Parathyroid adenoma (tissue), 2 donors: ENCODE measurements at regions not wholly inside any gene's neighbourhood (a gene's known extent, or its start where the extent isn't known, plus 50 kb on each side); places are given as distances from the start of the nearest gene placed in this dataset.

ENCODE experiments used
- H2AFZ ChIP-seq: fragments of 300-600 bp; sonication (generic); one replicate; pipeline ENCODE4 v1.7.0; 2017; ENCODE audit warnings: antibody characterized with exemption, mild to moderate bottlenecking
- H3K27ac ChIP-seq: fragments of 300-600 bp; sonication (generic); one replicate; pipeline ENCODE4 v1.7.0; 2017
- H3K27me3 ChIP-seq: fragments of 300-600 bp; sonication (generic); one replicate; pipeline ENCODE4 v1.7.0; 2017; ENCODE audit warnings: low read length; ENCODE audit not compliant: control insufficient read depth, insufficient read depth
- H3K36me3 ChIP-seq: fragments of 300-600 bp; sonication (generic); one replicate; pipeline ENCODE4 v1.7.0; 2017; ENCODE audit warnings: low read length; ENCODE audit not compliant: control insufficient read depth, insufficient read depth
- H3K4me1 ChIP-seq: fragments of 300-600 bp; sonication (generic); one replicate; pipeline ENCODE4 v1.7.0; 2017; ENCODE audit warnings: control low read depth
- H3K4me2 ChIP-seq: fragments of 300-600 bp; sonication (generic); one replicate; pipeline ENCODE4 v1.7.0; 2017; ENCODE audit warnings: low read length
- H3K4me3 ChIP-seq: fragments of 300-600 bp; sonication (generic); one replicate; pipeline ENCODE4 v1.7.0; 2017; ENCODE audit warnings: low read depth, low read length
- H3K79me2 ChIP-seq: fragments of 300-600 bp; sonication (generic); one replicate; pipeline ENCODE4 v1.7.0; 2017; ENCODE audit warnings: control low read depth
- H3K9ac ChIP-seq: fragments of 300-600 bp; sonication (generic); one replicate; pipeline ENCODE4 v1.7.0; 2017; ENCODE audit warnings: mild to moderate bottlenecking
- H3K9me3 ChIP-seq: fragments of 300-600 bp; sonication (generic); one replicate; pipeline ENCODE4 v1.7.0; 2017; ENCODE audit warnings: low read length; ENCODE audit not compliant: control insufficient read depth
- TF ChIP-seq, protein P1 (sequence below): fragments of 300-600 bp; sonication (generic); IDR thresholded peaks from one replicate; pipeline ENCODE4 v1.7.0; 2017; ENCODE audit warnings: antibody characterized with exemption, mild to moderate bottlenecking
- donor health status: primary hyperparathyroidism.

DNA sequence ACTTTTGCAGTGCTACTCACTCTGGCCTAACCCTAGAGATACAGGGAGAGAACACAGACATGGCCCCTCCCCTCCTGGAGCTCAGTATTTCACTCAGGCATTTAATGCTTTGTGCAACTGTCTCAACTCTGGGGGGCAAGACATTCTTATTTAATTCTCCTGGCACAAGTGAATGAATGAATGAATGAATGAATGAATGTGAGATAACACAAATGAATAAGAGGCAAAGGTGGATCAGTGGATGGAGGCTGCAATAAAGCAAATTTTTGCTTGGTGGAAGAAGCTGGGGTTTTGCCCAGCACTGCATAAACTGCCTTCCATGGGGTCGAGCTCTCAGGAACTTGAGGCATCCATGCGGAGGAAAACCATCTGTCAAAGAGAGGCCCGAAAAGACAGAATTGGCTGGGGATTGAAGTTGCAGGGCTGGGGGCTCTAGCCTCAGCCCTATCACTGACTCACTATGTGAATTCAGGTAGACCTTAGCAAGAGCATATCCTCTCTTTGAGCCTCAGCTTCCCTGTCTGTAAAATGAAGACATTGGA is 441.4 kb upstream of the ZMIZ1 start:
- Histone ChIP-seq H3K9ac (no peak overlapping the region), H3K4me3 (no peak overlapping the region), H3K4me1 (no peaks in the 10 kb centered on the region), H3K9me3 (no peaks in the 10 kb centered on the region), H3K27me3 (no peaks in the 10 kb centered on the region), H3K27ac (no peak overlapping the region), H3K36me3 (no peaks in the 10 kb centered on the region), H3K79me2 (no peaks in the 10 kb centered on the region), H2AFZ (no peak overlapping the region), H3K4me2 (no peak overlapping the region)
- TF ChIP-seq, protein P1, sequence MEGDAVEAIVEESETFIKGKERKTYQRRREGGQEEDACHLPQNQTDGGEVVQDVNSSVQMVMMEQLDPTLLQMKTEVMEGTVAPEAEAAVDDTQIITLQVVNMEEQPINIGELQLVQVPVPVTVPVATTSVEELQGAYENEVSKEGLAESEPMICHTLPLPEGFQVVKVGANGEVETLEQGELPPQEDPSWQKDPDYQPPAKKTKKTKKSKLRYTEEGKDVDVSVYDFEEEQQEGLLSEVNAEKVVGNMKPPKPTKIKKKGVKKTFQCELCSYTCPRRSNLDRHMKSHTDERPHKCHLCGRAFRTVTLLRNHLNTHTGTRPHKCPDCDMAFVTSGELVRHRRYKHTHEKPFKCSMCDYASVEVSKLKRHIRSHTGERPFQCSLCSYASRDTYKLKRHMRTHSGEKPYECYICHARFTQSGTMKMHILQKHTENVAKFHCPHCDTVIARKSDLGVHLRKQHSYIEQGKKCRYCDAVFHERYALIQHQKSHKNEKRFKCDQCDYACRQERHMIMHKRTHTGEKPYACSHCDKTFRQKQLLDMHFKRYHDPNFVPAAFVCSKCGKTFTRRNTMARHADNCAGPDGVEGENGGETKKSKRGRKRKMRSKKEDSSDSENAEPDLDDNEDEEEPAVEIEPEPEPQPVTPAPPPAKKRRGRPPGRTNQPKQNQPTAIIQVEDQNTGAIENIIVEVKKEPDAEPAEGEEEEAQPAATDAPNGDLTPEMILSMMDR = no peak

DNA sequence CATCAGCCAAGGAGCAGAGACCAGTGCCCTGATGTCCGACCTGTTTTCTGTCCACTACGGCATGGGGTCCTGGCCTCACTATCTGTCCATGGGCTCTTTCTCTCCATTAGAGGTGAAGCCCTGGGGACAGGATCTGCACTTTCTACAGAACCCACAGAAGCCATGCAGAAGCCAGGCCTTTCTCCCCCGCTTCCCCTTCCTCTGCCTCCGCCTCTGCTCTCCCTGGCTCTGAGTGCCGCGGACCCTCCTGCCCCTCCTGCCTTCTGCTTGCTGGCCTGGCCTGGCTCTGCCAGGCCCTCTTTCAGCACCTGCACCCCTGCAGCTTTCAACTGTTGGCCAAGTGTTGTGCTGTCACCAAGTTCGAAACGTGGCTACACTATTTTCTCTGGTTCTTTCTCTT is 439.8 kb upstream of the ZMIZ1 start:
- Histone ChIP-seq H3K4me3 (no peak overlapping the region), H3K36me3 (no peaks in the 10 kb centered on the region), H2AFZ (no peak overlapping the region), H3K4me2 (no peak overlapping the region), H3K9ac (no peak overlapping the region), H3K79me2 (no peaks in the 10 kb centered on the region), H3K9me3 (no peaks in the 10 kb centered on the region), H3K27ac (no peak overlapping the region), H3K4me1 (no peaks in the 10 kb centered on the region), H3K27me3 (no peaks in the 10 kb centered on the region)
- TF ChIP-seq, protein P1 = no peak

DNA sequence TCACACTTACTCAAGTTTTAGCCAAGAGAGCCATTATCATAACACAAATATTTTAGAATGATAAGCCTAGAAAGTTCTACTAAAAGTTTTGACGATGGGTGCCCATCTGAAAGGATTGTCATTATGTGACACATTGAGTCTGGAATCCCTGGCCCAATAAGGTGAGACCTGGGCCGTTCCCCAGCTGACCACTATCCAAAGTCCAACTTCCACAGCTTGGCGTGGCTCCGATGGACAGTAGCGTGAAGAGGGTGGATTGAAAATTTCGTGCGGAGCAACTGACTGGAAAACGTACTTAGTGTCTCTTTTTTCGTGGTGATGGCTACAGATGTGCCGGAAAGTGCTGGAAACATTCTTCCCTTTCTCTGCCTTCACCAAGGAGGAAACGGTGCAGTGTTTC is 439.0 kb upstream of the ZMIZ1 start:
- peaks cover 2% of the 10 kb centered on the region for H3K4me1 ChIP-seq
- H3K9me3 ChIP-seq = no peaks in the 10 kb centered on the region
- H3K9ac ChIP-seq = no peak overlapping the region
- H3K79me2 ChIP-seq = no peaks in the 10 kb centered on the region
- TF ChIP-seq, protein P1 = no peak
- no peak overlapping the region for H3K4me3 ChIP-seq
- H2AFZ ChIP-seq = no peak overlapping the region
- no peaks in the 10 kb centered on the region for H3K27me3 ChIP-seq
- no peaks in the 10 kb centered on the region for H3K36me3 ChIP-seq
- H3K4me2 ChIP-seq = no peak overlapping the region
- H3K27ac ChIP-seq = no peak overlapping the region

DNA sequence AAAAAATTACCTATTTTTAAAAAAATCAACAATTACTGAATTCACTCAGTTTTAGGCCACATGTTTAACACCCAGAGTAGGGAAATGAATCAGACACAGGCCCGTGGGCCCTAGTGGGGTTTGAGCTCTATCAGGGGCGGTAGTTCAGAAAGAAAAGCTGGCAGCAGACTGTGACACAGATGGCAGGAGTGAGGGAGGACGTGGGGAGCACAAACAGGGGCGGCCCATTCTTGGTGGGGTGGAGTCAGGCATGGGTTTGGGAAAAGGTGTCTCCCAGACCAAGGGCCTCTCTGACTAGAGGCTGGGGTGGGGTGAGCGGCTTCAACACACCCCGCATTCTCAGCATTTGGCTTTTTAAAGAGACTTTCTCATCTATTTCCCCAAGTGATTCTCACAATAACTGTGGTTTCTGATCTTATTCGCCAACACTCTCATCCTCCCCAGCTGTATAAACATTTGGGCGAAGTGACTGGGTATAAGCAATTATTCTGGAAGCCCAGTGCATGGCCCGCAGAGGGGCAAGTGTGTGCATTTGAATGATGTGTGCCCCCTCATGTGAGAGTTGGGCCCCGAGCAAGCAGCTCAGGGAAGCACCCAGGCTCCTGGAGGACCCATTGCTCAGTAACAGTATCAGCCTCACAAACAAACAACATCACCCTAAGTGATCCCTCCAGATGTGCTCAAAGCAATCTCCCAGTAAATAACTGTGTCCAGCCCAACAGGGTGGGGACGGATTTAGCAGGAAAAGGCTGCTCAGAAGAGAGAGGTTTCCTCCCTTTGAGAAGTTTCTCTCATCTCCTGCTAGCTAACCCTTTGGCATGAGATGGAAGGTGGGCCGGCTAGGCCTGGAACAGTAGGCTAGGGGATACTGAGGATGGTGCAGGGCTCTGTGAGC is 437.6 kb upstream of the ZMIZ1 start:
- H3K4me3 ChIP-seq = no peak overlapping the region
- H3K4me1 ChIP-seq = peaks cover 2% of the 10 kb centered on the region
- H2AFZ ChIP-seq = no peak overlapping the region
- TF ChIP-seq, protein P1 = no peak
- no peaks in the 10 kb centered on the region for H3K79me2 ChIP-seq
- no peaks in the 10 kb centered on the region for H3K36me3 ChIP-seq
- H3K4me2 ChIP-seq = no peak overlapping the region
- no peaks in the 10 kb centered on the region for H3K27me3 ChIP-seq
- H3K9ac ChIP-seq = no peak overlapping the region
- no peaks in the 10 kb centered on the region for H3K9me3 ChIP-seq
- no peak overlapping the region for H3K27ac ChIP-seq
